Heart left ventricle (tissue), 13 donors: ENCODE measurements at regions not wholly inside any gene's neighbourhood (a gene's known extent, or its start where the extent isn't known, plus 50 kb on each side); places are given as distances from the start of the nearest gene placed in this dataset.

Experiments
- POLR2A ChIP-seq, 2 donors: fragments of 450-650 bp; IDR thresholded peaks; one replicate each; pipeline ENCODE4 v1.6.1; 2017; ENCODE audit warnings: antibody characterized with exemption in 2 of 2, mild to moderate bottlenecking in 2 of 2, moderate library complexity in 2 of 2
- TF ChIP-seq, protein P1 (sequence below), 12 donors: fragments of 200-600 bp; sonication (generic) in 4 of 12; IDR thresholded peaks; one replicate each; pipeline versions ENCODE4 v1.5.0 to v1.8.0; 2018 to 2022; ENCODE audit warnings: antibody characterized with exemption in 12 of 12, mild to moderate bottlenecking in 5 of 12
- donor health status: ischemic (EF 13 %, LVEDD 7.1; RV severe dilation, severe dysfunction).
- donor health status: DM: no; HTN: yes; CAD: no.
- donor health status: DM: no; HTN: no; CAD: no.
- donor health status: ischemic (EF 25% LVEDD 6.9; RV normal size, moderate dysfunction).
- donor health status: ischemic (EF 25% LVEDD 5.7; RV mildly dilated, moderate dysfunction).
- donor health status: ischemic (EF 35%, LVEDD 5.7; RV mildly dilated, moderate dysfunction).
- donor health status: nonischemic (EF 11% LVEDD 7.7; RV severe dilation, severe dysfunction).
- donor health status: DM: yes; HTN: yes; CAD: no.
- donor health status: PGD.
- donor health status: ischemic (EF 29% LVEDD 5.4; RV normal size, mild dysfunction).
- donor health status: nonischemic (EF 23%, LVEDD 6.1; RV moderate dilation, normal function).

- TF ChIP-seq, protein P1, sequence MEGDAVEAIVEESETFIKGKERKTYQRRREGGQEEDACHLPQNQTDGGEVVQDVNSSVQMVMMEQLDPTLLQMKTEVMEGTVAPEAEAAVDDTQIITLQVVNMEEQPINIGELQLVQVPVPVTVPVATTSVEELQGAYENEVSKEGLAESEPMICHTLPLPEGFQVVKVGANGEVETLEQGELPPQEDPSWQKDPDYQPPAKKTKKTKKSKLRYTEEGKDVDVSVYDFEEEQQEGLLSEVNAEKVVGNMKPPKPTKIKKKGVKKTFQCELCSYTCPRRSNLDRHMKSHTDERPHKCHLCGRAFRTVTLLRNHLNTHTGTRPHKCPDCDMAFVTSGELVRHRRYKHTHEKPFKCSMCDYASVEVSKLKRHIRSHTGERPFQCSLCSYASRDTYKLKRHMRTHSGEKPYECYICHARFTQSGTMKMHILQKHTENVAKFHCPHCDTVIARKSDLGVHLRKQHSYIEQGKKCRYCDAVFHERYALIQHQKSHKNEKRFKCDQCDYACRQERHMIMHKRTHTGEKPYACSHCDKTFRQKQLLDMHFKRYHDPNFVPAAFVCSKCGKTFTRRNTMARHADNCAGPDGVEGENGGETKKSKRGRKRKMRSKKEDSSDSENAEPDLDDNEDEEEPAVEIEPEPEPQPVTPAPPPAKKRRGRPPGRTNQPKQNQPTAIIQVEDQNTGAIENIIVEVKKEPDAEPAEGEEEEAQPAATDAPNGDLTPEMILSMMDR (IDR thresholded peaks at IDR 0.05) = no peak
- TF ChIP-seq POLR2A (IDR thresholded peaks at IDR 0.05) = no peak
These were observed 490.8 kb downstream of the MCTP2 start for GRCh38 chr15:94722024-94722636.
